HepG2 (cell line): ENCODE measurements at regions not wholly inside any gene's neighbourhood (a gene's known extent, or its start where the extent isn't known, plus 50 kb on each side); places are given as distances from the start of the nearest gene placed in this dataset.

Experiments
- HDAC1 ChIP-seq: sonication (generic); formaldehyde crosslinking; IDR thresholded peaks from 2 replicates; pipeline ENCODE4 v1.5.1; 2020; ENCODE audit warnings: mild to moderate bottlenecking, missing genetic modification reagents
- JUND ChIP-seq: sonication (generic); formaldehyde crosslinking; IDR thresholded peaks from 2 replicates; pipeline ENCODE4 v1.8.0; 2022; ENCODE audit warnings: mild to moderate bottlenecking, missing genetic modification reagents
- NFATC3 ChIP-seq: sonication (generic); formaldehyde crosslinking; IDR thresholded peaks from 2 replicates; pipeline ENCODE4 v1.5.1; 2020; ENCODE audit warnings: mild to moderate bottlenecking, missing genetic modification reagents
- SALL1 ChIP-seq: sonication (generic); formaldehyde crosslinking; IDR thresholded peaks from 2 replicates; pipeline ENCODE4 v1.8.0; 2022; ENCODE audit warnings: mild to moderate bottlenecking, missing genetic modification reagents
- TBX3 ChIP-seq: fragments of 450-650 bp; IDR thresholded peaks from 2 replicates; pipeline ENCODE4 v1.6.1; 2017; ENCODE audit warnings: antibody characterized with exemption, mild to moderate bottlenecking, inconsistent platforms, borderline replicate concordance
- ZBTB7B ChIP-seq: sonication (generic); formaldehyde crosslinking; IDR thresholded peaks from 2 replicates; pipeline ENCODE4 v1.4.0; 2020; ENCODE audit warnings: missing genetic modification reagents
- ZNF10 ChIP-seq: sonication (generic); formaldehyde crosslinking; IDR thresholded peaks from 2 replicates; pipeline ENCODE4 v1.4.0; 2020; ENCODE audit warnings: mild to moderate bottlenecking, low read depth, missing genetic modification reagents, borderline replicate concordance
- ZNF550 ChIP-seq: sonication (generic); formaldehyde crosslinking; IDR thresholded peaks from 2 replicates; pipeline ENCODE4 v1.4.0; 2020; ENCODE audit warnings: mild to moderate bottlenecking, missing genetic modification reagents, borderline replicate concordance
- ZNF768 ChIP-seq: sonication (generic); formaldehyde crosslinking; IDR thresholded peaks from 2 replicates; pipeline ENCODE4 v1.4.0; 2020; ENCODE audit warnings: missing genetic modification reagents
- TF ChIP-seq, protein P1 (sequence below): IDR thresholded peaks from 2 replicates; pipeline ENCODE4 v1.4.0; 2020; ENCODE audit warnings: mild to moderate bottlenecking, missing genetic modification reagents
- TF ChIP-seq, protein P2 (sequence below): sonication (generic); formaldehyde crosslinking; IDR thresholded peaks from 2 replicates; pipeline ENCODE4 v1.5.1; 2020; ENCODE audit warnings: missing genetic modification reagents, mild to moderate bottlenecking, borderline replicate concordance
- TF ChIP-seq, protein P3 (sequence below): sonication (generic); formaldehyde crosslinking; IDR thresholded peaks from 2 replicates; pipeline ENCODE4 v1.5.0; 2020; ENCODE audit warnings: missing genetic modification reagents, mild to moderate bottlenecking, borderline replicate concordance
- TF ChIP-seq, protein P4 (sequence below): sonication (generic); formaldehyde crosslinking; IDR thresholded peaks from 2 replicates; pipeline ENCODE4 v1.9.0; 2021; ENCODE audit warnings: missing genetic modification reagents, mild to moderate bottlenecking, borderline replicate concordance
- TF ChIP-seq, protein P5 (sequence below), 2 experiments: sonication (generic) in 1 of 2; formaldehyde crosslinking in 1 of 2; IDR thresholded peaks; 2 replicates each; pipeline versions ENCODE4 v1.4.0 to v1.6.1; 2018 to 2020; ENCODE audit warnings: missing genetic modification reagents in 2 of 2, borderline replicate concordance in 1 of 2, low read depth in 1 of 2, mild to moderate bottlenecking in 1 of 2, missing biosample characterization in 1 of 2
- TF ChIP-seq, protein P6 (sequence below): sonication (generic); formaldehyde crosslinking; IDR thresholded peaks from 2 replicates; pipeline ENCODE4 v1.5.0; 2020; ENCODE audit warnings: mild to moderate bottlenecking, missing genetic modification reagents

DNA sequence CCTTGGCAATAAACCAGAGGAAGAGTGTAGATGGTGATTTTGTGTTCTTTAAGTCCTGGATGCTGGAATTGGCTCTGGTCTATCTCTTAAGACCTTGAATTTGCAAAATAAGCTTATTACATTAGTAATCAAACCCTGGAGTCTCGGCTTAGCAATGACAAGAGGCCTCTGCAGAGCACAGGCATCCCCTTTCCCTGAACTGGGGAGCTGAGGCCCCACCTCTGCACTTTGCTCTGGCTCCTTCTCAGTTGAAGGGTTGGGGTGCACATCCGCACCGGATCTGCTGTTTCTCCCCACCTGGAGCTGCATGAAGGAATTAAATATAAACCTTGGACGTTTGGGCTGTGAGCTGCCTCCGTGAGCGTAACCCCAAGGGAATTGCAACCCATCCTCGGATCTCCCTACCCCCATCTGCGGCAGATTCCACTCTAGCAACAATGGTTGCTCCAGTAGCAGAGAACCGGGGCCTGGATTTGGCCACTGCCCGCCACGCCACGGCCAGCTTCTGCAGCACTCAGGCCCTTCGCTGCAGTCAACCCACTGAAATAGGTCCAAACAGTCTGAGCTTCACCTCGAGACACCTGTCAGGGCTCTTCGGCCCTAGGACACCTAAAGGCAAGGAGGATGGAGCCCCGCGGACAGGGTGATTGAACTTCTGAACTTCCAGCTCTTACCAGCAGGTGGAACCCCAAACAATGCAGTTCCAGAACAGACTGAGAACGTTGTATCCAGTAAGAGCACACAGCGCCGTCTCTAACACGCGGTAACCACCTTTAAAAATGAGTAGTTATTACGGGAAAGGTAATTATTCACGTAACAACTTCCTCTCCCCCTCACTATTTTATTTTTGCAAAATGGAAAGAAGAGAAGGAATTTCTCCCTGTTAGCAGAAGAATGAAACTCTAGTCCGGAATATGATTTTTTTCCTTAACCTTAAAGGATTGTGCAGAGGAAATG is 54.8 kb upstream of the CAPRIN1 start (continued):
- TF ChIP-seq ZBTB7B (no peak), ZNF550 (CRISPR knock-in tag) (no peak), ZNF10 (CRISPR knock-in tag) (no peak), JUND (CRISPR knock-in tag) (no peak), HDAC1 (CRISPR knock-in tag) (no peak), ZNF768 (CRISPR knock-in tag) (0 out of 2 replicates have a peak, but pooled peaks have one; percentile 14), TBX3 (no peak), SALL1 (CRISPR knock-in tag) (0 out of 2 replicates have a peak, but pooled peaks have one; percentile 25), NFATC3 (no peak)
- TF ChIP-seq, protein P1, sequence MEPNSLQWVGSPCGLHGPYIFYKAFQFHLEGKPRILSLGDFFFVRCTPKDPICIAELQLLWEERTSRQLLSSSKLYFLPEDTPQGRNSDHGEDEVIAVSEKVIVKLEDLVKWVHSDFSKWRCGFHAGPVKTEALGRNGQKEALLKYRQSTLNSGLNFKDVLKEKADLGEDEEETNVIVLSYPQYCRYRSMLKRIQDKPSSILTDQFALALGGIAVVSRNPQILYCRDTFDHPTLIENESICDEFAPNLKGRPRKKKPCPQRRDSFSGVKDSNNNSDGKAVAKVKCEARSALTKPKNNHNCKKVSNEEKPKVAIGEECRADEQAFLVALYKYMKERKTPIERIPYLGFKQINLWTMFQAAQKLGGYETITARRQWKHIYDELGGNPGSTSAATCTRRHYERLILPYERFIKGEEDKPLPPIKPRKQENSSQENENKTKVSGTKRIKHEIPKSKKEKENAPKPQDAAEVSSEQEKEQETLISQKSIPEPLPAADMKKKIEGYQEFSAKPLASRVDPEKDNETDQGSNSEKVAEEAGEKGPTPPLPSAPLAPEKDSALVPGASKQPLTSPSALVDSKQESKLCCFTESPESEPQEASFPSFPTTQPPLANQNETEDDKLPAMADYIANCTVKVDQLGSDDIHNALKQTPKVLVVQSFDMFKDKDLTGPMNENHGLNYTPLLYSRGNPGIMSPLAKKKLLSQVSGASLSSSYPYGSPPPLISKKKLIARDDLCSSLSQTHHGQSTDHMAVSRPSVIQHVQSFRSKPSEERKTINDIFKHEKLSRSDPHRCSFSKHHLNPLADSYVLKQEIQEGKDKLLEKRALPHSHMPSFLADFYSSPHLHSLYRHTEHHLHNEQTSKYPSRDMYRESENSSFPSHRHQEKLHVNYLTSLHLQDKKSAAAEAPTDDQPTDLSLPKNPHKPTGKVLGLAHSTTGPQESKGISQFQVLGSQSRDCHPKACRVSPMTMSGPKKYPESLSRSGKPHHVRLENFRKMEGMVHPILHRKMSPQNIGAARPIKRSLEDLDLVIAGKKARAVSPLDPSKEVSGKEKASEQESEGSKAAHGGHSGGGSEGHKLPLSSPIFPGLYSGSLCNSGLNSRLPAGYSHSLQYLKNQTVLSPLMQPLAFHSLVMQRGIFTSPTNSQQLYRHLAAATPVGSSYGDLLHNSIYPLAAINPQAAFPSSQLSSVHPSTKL (CRISPR knock-in tag): peak; percentile 35; the same call in 1 of the 2 replicates
- TF ChIP-seq, protein P2, sequence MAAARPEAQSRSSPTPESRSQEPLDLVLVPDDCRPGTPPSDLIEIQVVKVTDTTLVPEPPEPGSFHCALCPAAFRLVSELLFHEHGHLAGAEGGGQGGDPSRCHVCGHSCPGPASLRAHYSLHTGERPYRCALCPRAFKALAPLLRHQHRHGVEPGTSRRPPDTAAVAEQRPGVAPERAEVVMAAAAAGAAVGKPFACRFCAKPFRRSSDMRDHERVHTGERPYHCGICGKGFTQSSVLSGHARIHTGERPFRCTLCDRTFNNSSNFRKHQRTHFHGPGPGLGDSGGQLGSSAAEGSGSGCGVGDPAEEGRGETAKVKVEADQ (CRISPR knock-in tag): no peak
- TF ChIP-seq, protein P3, sequence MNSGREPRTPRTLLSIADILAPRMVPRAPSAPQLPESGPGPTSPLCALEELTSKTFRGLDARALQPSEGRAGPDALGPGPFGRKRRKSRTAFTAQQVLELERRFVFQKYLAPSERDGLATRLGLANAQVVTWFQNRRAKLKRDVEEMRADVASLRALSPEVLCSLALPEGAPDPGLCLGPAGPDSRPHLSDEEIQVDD (CRISPR knock-in tag): no peak
- TF ChIP-seq, protein P4, sequence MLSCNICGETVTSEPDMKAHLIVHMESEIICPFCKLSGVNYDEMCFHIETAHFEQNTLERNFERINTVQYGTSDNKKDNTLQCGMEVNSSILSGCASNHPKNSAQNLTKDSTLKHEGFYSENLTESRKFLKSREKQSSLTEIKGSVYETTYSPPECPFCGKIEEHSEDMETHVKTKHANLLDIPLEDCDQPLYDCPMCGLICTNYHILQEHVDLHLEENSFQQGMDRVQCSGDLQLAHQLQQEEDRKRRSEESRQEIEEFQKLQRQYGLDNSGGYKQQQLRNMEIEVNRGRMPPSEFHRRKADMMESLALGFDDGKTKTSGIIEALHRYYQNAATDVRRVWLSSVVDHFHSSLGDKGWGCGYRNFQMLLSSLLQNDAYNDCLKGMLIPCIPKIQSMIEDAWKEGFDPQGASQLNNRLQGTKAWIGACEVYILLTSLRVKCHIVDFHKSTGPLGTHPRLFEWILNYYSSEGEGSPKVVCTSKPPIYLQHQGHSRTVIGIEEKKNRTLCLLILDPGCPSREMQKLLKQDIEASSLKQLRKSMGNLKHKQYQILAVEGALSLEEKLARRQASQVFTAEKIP (CRISPR knock-in tag): no peak
- TF ChIP-seq, protein P5, sequence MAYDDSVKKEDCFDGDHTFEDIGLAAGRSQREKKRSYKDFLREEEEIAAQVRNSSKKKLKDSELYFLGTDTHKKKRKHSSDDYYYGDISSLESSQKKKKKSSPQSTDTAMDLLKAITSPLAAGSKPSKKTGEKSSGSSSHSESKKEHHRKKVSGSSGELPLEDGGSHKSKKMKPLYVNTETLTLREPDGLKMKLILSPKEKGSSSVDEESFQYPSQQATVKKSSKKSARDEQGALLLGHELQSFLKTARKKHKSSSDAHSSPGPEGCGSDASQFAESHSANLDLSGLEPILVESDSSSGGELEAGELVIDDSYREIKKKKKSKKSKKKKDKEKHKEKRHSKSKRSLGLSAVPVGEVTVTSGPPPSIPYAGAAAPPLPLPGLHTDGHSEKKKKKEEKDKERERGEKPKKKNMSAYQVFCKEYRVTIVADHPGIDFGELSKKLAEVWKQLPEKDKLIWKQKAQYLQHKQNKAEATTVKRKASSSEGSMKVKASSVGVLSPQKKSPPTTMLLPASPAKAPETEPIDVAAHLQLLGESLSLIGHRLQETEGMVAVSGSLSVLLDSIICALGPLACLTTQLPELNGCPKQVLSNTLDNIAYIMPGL (CRISPR knock-in tag; IDR thresholded peaks at IDR 0.05; ENCODE audit: borderline replicate concordance in 1 of 2, low read depth in 1 of 2): peak in 1 of 2 experiments; percentile 48; a peak in 2 of 4 replicates
- TF ChIP-seq, protein P6, sequence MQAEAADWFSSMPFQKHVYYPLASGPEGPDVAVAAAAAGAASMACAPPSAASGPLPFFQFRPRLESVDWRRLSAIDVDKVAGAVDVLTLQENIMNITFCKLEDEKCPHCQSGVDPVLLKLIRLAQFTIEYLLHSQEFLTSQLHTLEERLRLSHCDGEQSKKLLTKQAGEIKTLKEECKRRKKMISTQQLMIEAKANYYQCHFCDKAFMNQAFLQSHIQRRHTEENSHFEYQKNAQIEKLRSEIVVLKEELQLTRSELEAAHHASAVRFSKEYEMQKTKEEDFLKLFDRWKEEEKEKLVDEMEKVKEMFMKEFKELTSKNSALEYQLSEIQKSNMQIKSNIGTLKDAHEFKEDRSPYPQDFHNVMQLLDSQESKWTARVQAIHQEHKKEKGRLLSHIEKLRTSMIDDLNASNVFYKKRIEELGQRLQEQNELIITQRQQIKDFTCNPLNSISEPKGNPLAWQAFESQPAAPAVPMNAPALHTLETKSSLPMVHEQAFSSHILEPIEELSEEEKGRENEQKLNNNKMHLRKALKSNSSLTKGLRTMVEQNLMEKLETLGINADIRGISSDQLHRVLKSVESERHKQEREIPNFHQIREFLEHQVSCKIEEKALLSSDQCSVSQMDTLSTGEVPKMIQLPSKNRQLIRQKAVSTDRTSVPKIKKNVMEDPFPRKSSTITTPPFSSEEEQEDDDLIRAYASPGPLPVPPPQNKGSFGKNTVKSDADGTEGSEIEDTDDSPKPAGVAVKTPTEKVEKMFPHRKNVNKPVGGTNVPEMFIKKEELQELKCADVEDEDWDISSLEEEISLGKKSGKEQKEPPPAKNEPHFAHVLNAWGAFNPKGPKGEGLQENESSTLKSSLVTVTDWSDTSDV (CRISPR knock-in tag): no peak
